ENCODE measurements at regions not wholly inside any gene's neighbourhood (a gene's known extent, or its start where the extent isn't known, plus 50 kb on each side); places are given as distances from the start of the nearest gene placed in this dataset.
"Not testable (repeated sequence)": the region's sequence is repeated elsewhere in the genome, so short reads cannot be mapped to it uniquely, and the experiment has no call there.

DNA sequence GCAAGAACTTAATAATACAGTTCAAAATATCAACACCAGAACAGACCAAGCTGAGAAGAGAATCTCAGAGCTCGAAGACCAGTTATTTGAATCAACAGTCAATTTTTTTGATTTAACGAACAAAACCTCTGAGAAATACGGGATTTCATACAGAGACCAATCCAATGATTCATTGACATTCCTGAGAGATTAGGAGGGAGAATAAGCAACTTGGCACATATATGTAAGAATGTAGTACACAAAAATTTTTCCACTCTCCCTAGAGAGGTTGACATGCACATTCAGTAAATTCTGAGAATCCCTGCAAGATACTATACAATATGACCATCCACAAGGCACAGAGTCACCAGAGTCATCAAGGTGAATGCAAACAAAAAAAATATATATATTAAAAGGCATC is 1577.3 kb upstream of the C9orf72 start:
- no peak for FAIRE-seq

GRCh38 chr9:29160763-29161353 is 1587.6 kb upstream of the C9orf72 start:
- TF ChIP-seq CTCF (IDR thresholded peaks at IDR 0.05; ENCODE audit: insufficient read depth, missing control alignments): no peak
- DNase-seq (ENCODE audit: insufficient read length, low spot score): no peak
- FAIRE-seq: no peak

More for the DNA sequence above, 1577.3 kb upstream of the C9orf72 start:
- DNase-seq (ENCODE audit: insufficient read length, low spot score): no peak
- no peak for TF ChIP-seq CTCF (IDR thresholded peaks at IDR 0.05; ENCODE audit: insufficient read depth, missing control alignments)

- DNase-seq (ENCODE audit: insufficient read length, low spot score): no peak
- FAIRE-seq: peak; percentile 68
Measured at GRCh38 chr9:29174136-29174535, 1600.9 kb upstream of the C9orf72 start.

GRCh38 chr9:29176231-29176630 is 1603.0 kb upstream of the C9orf72 start:
- DNase-seq (ENCODE audit: insufficient read length, low spot score): no peak
- peak; percentile 77 for FAIRE-seq
- no peak for TF ChIP-seq CTCF (IDR thresholded peaks at IDR 0.05; ENCODE audit: insufficient read depth, missing control alignments)

More at GRCh38 chr9:29174136-29174535, 1600.9 kb upstream of the C9orf72 start:
- TF ChIP-seq CTCF (IDR thresholded peaks at IDR 0.05; ENCODE audit: insufficient read depth, missing control alignments): no peak

GRCh38 chr9:29176786-29177185 is 1603.5 kb upstream of the C9orf72 start:
- no peak for TF ChIP-seq CTCF (IDR thresholded peaks at IDR 0.05; ENCODE audit: insufficient read depth, missing control alignments)
- FAIRE-seq (no peak), DNase-seq (ENCODE audit: insufficient read length, low spot score) (no peak)

GRCh38 chr9:29183971-29184370 is 1610.7 kb upstream of the C9orf72 start:
- FAIRE-seq (no peak), DNase-seq (ENCODE audit: insufficient read length, low spot score) (no peak)
- TF ChIP-seq CTCF (IDR thresholded peaks at IDR 0.05; ENCODE audit: insufficient read depth, missing control alignments): no peak

DNA sequence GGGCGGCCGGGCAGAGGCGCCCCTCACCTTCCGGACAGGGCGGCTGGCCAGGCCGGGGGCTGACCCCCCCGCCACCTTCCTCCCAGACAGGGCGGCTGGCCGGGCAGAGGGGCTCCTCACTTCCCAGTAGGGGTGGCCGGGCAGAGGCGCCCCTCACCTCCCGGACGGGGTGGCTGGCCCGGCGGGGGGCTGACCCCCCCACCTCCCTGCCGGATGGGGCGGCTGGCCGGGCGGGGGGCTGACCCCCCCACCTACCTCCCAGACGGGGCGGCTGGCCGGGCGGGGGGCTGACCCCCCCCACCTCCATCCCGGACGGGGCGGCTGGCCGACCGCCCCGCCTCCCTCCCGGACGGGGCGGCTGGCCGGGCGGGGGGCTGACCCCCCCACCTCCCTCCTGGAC is 1615.5 kb upstream of the C9orf72 start:
- not testable (repeated sequence) for DNase-seq (ENCODE audit: insufficient read length, low spot score); FAIRE-seq

GRCh38 chr9:29189221-29189620 is 1615.9 kb upstream of the C9orf72 start:
- not testable (repeated sequence) for FAIRE-seq; DNase-seq (ENCODE audit: insufficient read length, low spot score)

All from D721Med (cell line).